HPDE6-E6E7 (cell line): ENCODE measurements at regions not wholly inside any gene's neighbourhood (a gene's known extent, or its start where the extent isn't known, plus 50 kb on each side); places are given as distances from the start of the nearest gene placed in this dataset.
A peak's percentile ranks its signal among the peaks of the same experiment; 100 is the strongest.
"Not testable (repeated sequence)": the region's sequence is repeated elsewhere in the genome, so short reads cannot be mapped to it uniquely, and the experiment has no call there.

Source experiments
- DNase-seq: peaks from one replicate; pipeline ENCODE4 v3.0.0; 2011; ENCODE audit warnings: missing footprints; ENCODE audit errors: extremely low spot score

GRCh38 chr4:65265526-65265925, 404.8 kb downstream of the EPHA5 start:
- DNase-seq, result no peak

- no peak for DNase-seq
Observed at GRCh38 chr4:65259296-65259695, 411.0 kb downstream of the EPHA5 start.

- DNase-seq, result no peak
Observed at GRCh38 chr4:65250916-65251315, 419.4 kb downstream of the EPHA5 start.

GRCh38 chr4:65249111-65249510, 421.2 kb downstream of the EPHA5 start:
- no peak for DNase-seq

GRCh38 chr4:65242156-65242846, 428.0 kb downstream of the EPHA5 start:
- no peak for DNase-seq

- no peak for DNase-seq
Observed at GRCh38 chr4:65241257-65241997, 428.9 kb downstream of the EPHA5 start.

GRCh38 chr4:65234061-65234460, 436.2 kb downstream of the EPHA5 start:
- DNase-seq, result no peak

GRCh38 chr4:65227628-65228027, 442.7 kb downstream of the EPHA5 start:
- DNase-seq, result no peak

GRCh38 chr4:65223601-65224000, 446.7 kb downstream of the EPHA5 start:
- DNase-seq, result no peak

- DNase-seq, result not testable (repeated sequence)
Observed at GRCh38 chr4:65223074-65223473, 447.2 kb downstream of the EPHA5 start.

- no peak for DNase-seq
Observed at GRCh38 chr4:65217179-65217578, 453.1 kb downstream of the EPHA5 start.

GRCh38 chr4:65202853-65203236, 467.4 kb downstream of the EPHA5 start:
- DNase-seq, result no peak

- DNase-seq, result no peak
Observed at GRCh38 chr4:65202165-65202852, 468.0 kb downstream of the EPHA5 start.

GRCh38 chr4:65195666-65196065, 474.6 kb downstream of the EPHA5 start:
- DNase-seq, result no peak

- DNase-seq, result no peak
Observed at GRCh38 chr4:65195002-65195401, 475.3 kb downstream of the EPHA5 start.

GRCh38 chr4:65193985-65194384, 476.3 kb downstream of the EPHA5 start:
- no peak for DNase-seq

GRCh38 chr4:65190780-65191179, 479.5 kb downstream of the EPHA5 start:
- no peak for DNase-seq

- no peak for DNase-seq
Observed at GRCh38 chr4:65175585-65175984, 494.7 kb downstream of the EPHA5 start.

- no peak for DNase-seq
Observed at GRCh38 chr4:65170768-65171514, 499.3 kb downstream of the EPHA5 start.

- DNase-seq, result no peak
Observed at GRCh38 chr4:65167719-65168118, 502.6 kb downstream of the EPHA5 start.

- no peak for DNase-seq
Observed at GRCh38 chr4:65152205-65152604, 518.1 kb downstream of the EPHA5 start.

- DNase-seq, result peak; percentile 23
Observed at GRCh38 chr4:65139998-65140397, 530.3 kb downstream of the EPHA5 start.
